HCT116 (cell line): ENCODE measurements at regions not wholly inside any gene's neighbourhood (a gene's known extent, or its start where the extent isn't known, plus 50 kb on each side); places are given as distances from the start of the nearest gene placed in this dataset.

ENCODE experiments used
- ATAC-seq: fragments of 200-7000 bp; cut with Tn5 transposase; 2 replicates; pipeline ENCODE4 v1.9.1; 2020; ENCODE audit warnings: mild to moderate bottlenecking, moderate library complexity
- BruUV-seq: library from RNA; stranded (reverse); fragments of 400-500 nt; replicated peaks from 2 replicates; lab custom pipeline; 2021; lab: Mats Ljungman, UMichigan
- CTCF ChIA-PET: fragments of 300-600 bp; sonication (Branson Sonifier 250); formaldehyde crosslinking; loops from one replicate; lab custom pipeline; 2021; ENCODE audit warnings: antibody characterized with exemption; lab: Charles Lee
- POLR2A ChIA-PET: fragments of 300-600, 350-600 bp; sonication (Branson Sonifier 250); formaldehyde crosslinking; loops from one replicate; lab custom pipeline; 2021; ENCODE audit warnings: antibody characterized with exemption; lab: Charles Lee
- RAD21 ChIA-PET, 2 experiments: fragments of 300-600 bp; sonication (Branson Sonifier 250); formaldehyde crosslinking; loops; one replicate each; lab custom pipeline; 2023; ENCODE audit warnings: low total read pairs in 2 of 2; ENCODE audit not compliant: uncharacterized antibody in 2 of 2, unreplicated experiment in 2 of 2, low non-redundant PET in 1 of 2; lab: Charles Lee
- DNase-seq: peaks from one replicate; pipeline ENCODE4 v3.0.0-alpha.2; 2010; ENCODE audit warnings: low read depth, low spot score
- H2AFZ ChIP-seq: fragments of 200-600 bp; shearing (Covaris generic), sonication (generic); 2 replicates; pipeline ENCODE4 v1.6.1; 2017; ENCODE audit warnings: low read depth, mixed run types, mixed read lengths, antibody characterized with exemption, low read length; ENCODE audit not compliant: poor library complexity, severe bottlenecking
- H3K27ac ChIP-seq: 2 replicates; pipeline ENCODE4 v1.5.1; 2012; ENCODE audit warnings: low read depth, low read length
- H3K27me3 ChIP-seq: fragments of 200-600 bp; sonication (generic); 2 replicates; pipeline ENCODE4 v1.6.1; 2016; ENCODE audit warnings: mixed run types, low read length, mixed read lengths; ENCODE audit not compliant: insufficient read depth
- H3K36me3 ChIP-seq, 2 experiments: fragments of 200-500 bp in 1 of 2; fragments of 200-600 bp in 1 of 2; sonication (Bioruptor generic) in 1 of 2; sonication (generic) in 1 of 2; 2 replicates each; pipeline versions ENCODE4 v1.5.1 to v1.6.1; 2014 to 2016; ENCODE audit warnings: low read length in 2 of 2, inconsistent platforms in 1 of 2, mixed read lengths in 1 of 2, mixed run types in 1 of 2; ENCODE audit not compliant: insufficient read depth in 2 of 2, control insufficient read depth in 1 of 2
- H3K4me1 ChIP-seq, 2 experiments: fragments of 200-600 bp in 1 of 2; sonication (generic) in 1 of 2; 2 replicates each; pipeline versions ENCODE4 v1.5.1 to v1.6.1; 2012 to 2017; ENCODE audit warnings: low read length in 2 of 2, inconsistent platforms in 1 of 2, mild to moderate bottlenecking in 1 of 2, mixed read lengths in 1 of 2, mixed run types in 1 of 2, moderate library complexity in 1 of 2; ENCODE audit not compliant: insufficient read depth in 2 of 2, control insufficient read depth in 1 of 2
- H3K4me2 ChIP-seq: fragments of 200-600 bp; sonication (generic); 2 replicates; pipeline ENCODE4 v1.6.1; 2017; ENCODE audit warnings: mixed run types, low read length, mixed read lengths
- H3K4me3 ChIP-seq, 2 experiments: fragments of 200-600 bp in 1 of 2; sonication (generic) in 1 of 2; replicated peaks in 1 of 2; 2 replicates each; pipeline ENCODE4 v1.5.1; 2011 to 2016; ENCODE audit warnings: low read length in 2 of 2, control low read depth in 1 of 2, low read depth in 1 of 2, mild to moderate bottlenecking in 1 of 2, mixed read lengths in 1 of 2, mixed run types in 1 of 2
- H3K79me2 ChIP-seq: fragments of 200-600 bp; sonication (generic); 2 replicates; pipeline ENCODE4 v1.6.1; 2017; ENCODE audit warnings: mild to moderate bottlenecking, mixed run types, low read length, moderate library complexity, mixed read lengths; ENCODE audit not compliant: insufficient read depth
- H3K9ac ChIP-seq: fragments of 200-600 bp; sonication (generic); 2 replicates; pipeline ENCODE4 v1.6.1; 2016; ENCODE audit warnings: low read length, mixed read lengths
- H3K9me2 ChIP-seq: fragments of 200-600 bp; sonication (generic), shearing (Covaris generic); 2 replicates; pipeline ENCODE4 v1.6.1; 2017; ENCODE audit warnings: mixed run types, mild to moderate bottlenecking, moderate library complexity; ENCODE audit not compliant: insufficient read depth
- H3K9me3 ChIP-seq, 2 experiments: fragments of 200-500 bp in 1 of 2; fragments of 200-600 bp in 1 of 2; sonication (Bioruptor generic) in 1 of 2; sonication (generic) in 1 of 2; 2 replicates each; pipeline ENCODE4 v1.6.1; 2014 to 2017; ENCODE audit warnings: low read length in 2 of 2, mixed read lengths in 2 of 2, inconsistent platforms in 1 of 2, low read depth in 1 of 2, mild to moderate bottlenecking in 1 of 2, mixed run types in 1 of 2, moderate library complexity in 1 of 2; ENCODE audit not compliant: control insufficient read depth in 1 of 2, insufficient read depth in 1 of 2
- H4K20me1 ChIP-seq: fragments of 200-600 bp; sonication (generic), shearing (Covaris generic); 2 replicates; pipeline ENCODE4 v1.6.1; 2017; ENCODE audit warnings: mixed run types, mild to moderate bottlenecking, moderate library complexity; ENCODE audit not compliant: insufficient read depth
- ATF3 ChIP-seq: IDR thresholded peaks from 2 replicates; pipeline ENCODE4 v1.6.1; 2012
- CBX3 ChIP-seq: IDR thresholded peaks from 2 replicates; pipeline ENCODE4 v1.6.1; 2012; ENCODE audit warnings: low read depth
- EGR1 ChIP-seq: IDR thresholded peaks from 2 replicates; pipeline ENCODE4 v1.6.1; 2012; ENCODE audit warnings: low read depth
- EZH2 ChIP-seq: fragments of 200-600 bp; sonication (generic); IDR thresholded peaks from 2 replicates; pipeline ENCODE4 v1.6.1; 2017; ENCODE audit warnings: antibody characterized with exemption, mixed run types
- EZH2phosphoT487 ChIP-seq: fragments of 200-600 bp; IDR thresholded peaks from 2 replicates; pipeline ENCODE4 v1.6.1; 2018; ENCODE audit warnings: antibody characterized with exemption, borderline replicate concordance
- FOSL1 ChIP-seq: IDR thresholded peaks from 2 replicates; pipeline ENCODE4 v1.6.1; 2012; ENCODE audit warnings: low read depth
- JUND ChIP-seq: IDR thresholded peaks from 2 replicates; pipeline ENCODE4 v1.6.1; 2012
- POLR2A ChIP-seq: IDR thresholded peaks from 2 replicates; pipeline ENCODE4 v1.7.0; 2011; ENCODE audit warnings: borderline replicate concordance; ENCODE audit not compliant: insufficient read depth, insufficient read length; ENCODE audit errors: extremely low read depth
- POLR2AphosphoS5 ChIP-seq: IDR thresholded peaks from 2 replicates; pipeline ENCODE4 v1.6.1; 2011; ENCODE audit warnings: mild to moderate bottlenecking, low read depth, low read length, moderate library complexity
- SIN3A ChIP-seq: IDR thresholded peaks from 2 replicates; pipeline ENCODE4 v1.6.1; 2012; ENCODE audit warnings: low read depth
- SRF ChIP-seq: IDR thresholded peaks from 2 replicates; pipeline ENCODE4 v1.6.1; 2012; ENCODE audit warnings: low read depth
- TCF7L2 ChIP-seq: IDR thresholded peaks from 2 replicates; pipeline ENCODE4 v1.7.0; 2011; ENCODE audit warnings: borderline replicate concordance, inconsistent platforms; ENCODE audit not compliant: insufficient read depth, insufficient read length; ENCODE audit errors: extremely low read depth
- YY1 ChIP-seq: IDR thresholded peaks from 2 replicates; pipeline ENCODE4 v1.6.1; 2011; ENCODE audit warnings: low read length, low read depth, moderate library complexity, mild to moderate bottlenecking; ENCODE audit not compliant: insufficient replicate concordance; ENCODE audit errors: extremely low read depth
- ZFX ChIP-seq: fragments of 450-650 bp; IDR thresholded peaks from 2 replicates; pipeline ENCODE4 v1.6.1; 2017
- ZNF274 ChIP-seq: fragments of 200-500 bp; sonication (Bioruptor generic); IDR thresholded peaks from 2 replicates; pipeline ENCODE4 v1.6.1; 2014; ENCODE audit warnings: mild to moderate bottlenecking, low read depth, low read length, inconsistent platforms
- intact Hi-C: fragments of 100-400 bp; cut with micrococcal nuclease; formaldehyde crosslinking; loops from 2 replicates; pipeline ENCODE4 v1.10.0; 2022
- TF ChIP-seq, protein P1 (sequence below): IDR thresholded peaks from 2 replicates; pipeline ENCODE4 v1.6.1; 2012; ENCODE audit warnings: low read depth
- TF ChIP-seq, protein P2 (sequence below): IDR thresholded peaks from 2 replicates; pipeline ENCODE4 v1.6.1; 2012

DNA sequence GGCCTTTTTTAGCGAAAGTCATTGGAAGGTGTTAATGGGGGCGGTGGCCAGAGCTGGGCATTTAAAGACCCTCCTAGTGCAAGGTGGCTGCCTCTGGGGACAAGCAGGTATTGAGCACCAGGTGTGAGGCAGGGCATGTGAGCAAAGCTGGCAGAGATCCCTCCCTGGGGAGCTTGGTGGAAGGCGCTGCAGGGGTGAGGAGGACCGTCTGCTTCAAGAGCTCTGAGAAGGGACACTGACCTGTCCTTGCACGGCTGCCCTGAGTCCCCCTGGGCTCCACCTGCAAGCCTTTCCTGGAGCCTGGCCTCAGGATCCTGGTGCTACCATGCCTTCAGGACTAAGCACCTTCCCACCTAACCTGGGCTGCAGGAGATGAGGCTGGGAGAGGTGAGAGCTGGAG, 127.0 kb upstream of the CIBAR2 start:
- Histone ChIP-seq H3K9me2 (no peaks in the 10 kb centered on the region), H4K20me1 (no peaks in the 10 kb centered on the region), H3K9ac (no peak overlapping the region), H3K4me2 (peak overlapping the region; percentile 44), H3K27me3 (no peaks in the 10 kb centered on the region), H3K27ac (no peak overlapping the region), H3K4me1 (peaks cover 41 to 73% of the 10 kb centered on the region in 2 experiments), H3K9me3 (no peaks in the 10 kb centered on the region), H3K79me2 (peaks cover 4% of the 10 kb centered on the region; the same call in 1 of the 2 replicates), H3K4me3 (no peak overlapping the region), H2AFZ (no peak overlapping the region), H3K36me3 (no peaks in the 10 kb centered on the region)
- DNase-seq (no peak), ATAC-seq (no peak)
- CTCF ChIA-PET, result interaction anchor here (0.8 to 3.6 kb wide), 4 partner anchors 10 to 124 kb away, joined by 3 to 16 read pairs (median 6); no protein-coding TSS in a partner anchor
- RAD21 ChIA-PET, result no interaction called here
- intact Hi-C loops, result loop anchor here (5.0 to 10.0 kb wide), 2 partner anchors 67 to 304 kb away; no protein-coding TSS in a partner anchor
- no TSS peak for BruUV-seq
- POLR2A ChIA-PET, result no interaction called here
- TF ChIP-seq FOSL1, result no peak
- no peak for TF ChIP-seq ZFX

GRCh38 chr16:85239871-85240270, 127.6 kb upstream of the CIBAR2 start:
- Histone ChIP-seq H3K4me2 (no peak overlapping the region), H3K9ac (no peak overlapping the region), H3K9me3 (no peaks in the 10 kb centered on the region), H4K20me1 (no peaks in the 10 kb centered on the region), H3K36me3 (no peaks in the 10 kb centered on the region), H3K9me2 (no peaks in the 10 kb centered on the region), H3K4me1 (peaks cover 38 to 67% of the 10 kb centered on the region in 2 experiments), H3K27me3 (no peaks in the 10 kb centered on the region), H3K79me2 (peaks cover 4% of the 10 kb centered on the region; the same call in 1 of the 2 replicates), H3K27ac (no peak overlapping the region), H3K4me3 (no peak overlapping the region), H2AFZ (no peak overlapping the region)
- intact Hi-C loops, result loop anchor here (5.0 to 10.0 kb wide), 2 partner anchors 68 to 305 kb away; no protein-coding TSS in a partner anchor
- no TSS peak for BruUV-seq
- ATAC-seq (no peak), DNase-seq (no peak)
- POLR2A ChIA-PET, result no interaction called here
- CTCF ChIA-PET, result interaction anchor here (1.5 to 3.6 kb wide), 2 partner anchors 9 to 13 kb away, joined by 7 to 16 read pairs; no protein-coding TSS in a partner anchor
- RAD21 ChIA-PET, result no interaction called here
- TF ChIP-seq POLR2AphosphoS5 (no peak), EZH2 (no peak), CBX3 (no peak), TCF7L2 (no peak), ZNF274 (no peak), YY1 (no peak), FOSL1 (no peak), ZFX (no peak), POLR2A (no peak), EGR1 (no peak), SIN3A (no peak), ATF3 (no peak), EZH2phosphoT487 (no peak), SRF (no peak), JUND (no peak)
- TF ChIP-seq, protein P1, sequence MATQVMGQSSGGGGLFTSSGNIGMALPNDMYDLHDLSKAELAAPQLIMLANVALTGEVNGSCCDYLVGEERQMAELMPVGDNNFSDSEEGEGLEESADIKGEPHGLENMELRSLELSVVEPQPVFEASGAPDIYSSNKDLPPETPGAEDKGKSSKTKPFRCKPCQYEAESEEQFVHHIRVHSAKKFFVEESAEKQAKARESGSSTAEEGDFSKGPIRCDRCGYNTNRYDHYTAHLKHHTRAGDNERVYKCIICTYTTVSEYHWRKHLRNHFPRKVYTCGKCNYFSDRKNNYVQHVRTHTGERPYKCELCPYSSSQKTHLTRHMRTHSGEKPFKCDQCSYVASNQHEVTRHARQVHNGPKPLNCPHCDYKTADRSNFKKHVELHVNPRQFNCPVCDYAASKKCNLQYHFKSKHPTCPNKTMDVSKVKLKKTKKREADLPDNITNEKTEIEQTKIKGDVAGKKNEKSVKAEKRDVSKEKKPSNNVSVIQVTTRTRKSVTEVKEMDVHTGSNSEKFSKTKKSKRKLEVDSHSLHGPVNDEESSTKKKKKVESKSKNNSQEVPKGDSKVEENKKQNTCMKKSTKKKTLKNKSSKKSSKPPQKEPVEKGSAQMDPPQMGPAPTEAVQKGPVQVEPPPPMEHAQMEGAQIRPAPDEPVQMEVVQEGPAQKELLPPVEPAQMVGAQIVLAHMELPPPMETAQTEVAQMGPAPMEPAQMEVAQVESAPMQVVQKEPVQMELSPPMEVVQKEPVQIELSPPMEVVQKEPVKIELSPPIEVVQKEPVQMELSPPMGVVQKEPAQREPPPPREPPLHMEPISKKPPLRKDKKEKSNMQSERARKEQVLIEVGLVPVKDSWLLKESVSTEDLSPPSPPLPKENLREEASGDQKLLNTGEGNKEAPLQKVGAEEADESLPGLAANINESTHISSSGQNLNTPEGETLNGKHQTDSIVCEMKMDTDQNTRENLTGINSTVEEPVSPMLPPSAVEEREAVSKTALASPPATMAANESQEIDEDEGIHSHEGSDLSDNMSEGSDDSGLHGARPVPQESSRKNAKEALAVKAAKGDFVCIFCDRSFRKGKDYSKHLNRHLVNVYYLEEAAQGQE, result no peak
- TF ChIP-seq, protein P2, sequence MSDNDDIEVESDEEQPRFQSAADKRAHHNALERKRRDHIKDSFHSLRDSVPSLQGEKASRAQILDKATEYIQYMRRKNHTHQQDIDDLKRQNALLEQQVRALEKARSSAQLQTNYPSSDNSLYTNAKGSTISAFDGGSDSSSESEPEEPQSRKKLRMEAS, result no peak
